Esophagus squamous epithelium (tissue), 4 donors: ENCODE measurements at regions not wholly inside any gene's neighbourhood (a gene's known extent, or its start where the extent isn't known, plus 50 kb on each side); places are given as distances from the start of the nearest gene placed in this dataset.

Source experiments
- POLR2A ChIP-seq, 4 donors: fragments of 450-650 bp; IDR thresholded peaks; one replicate each; pipeline ENCODE4 v1.6.1; 2017; ENCODE audit warnings: antibody characterized with exemption in 4 of 4, mild to moderate bottlenecking in 4 of 4, moderate library complexity in 3 of 4
- TF ChIP-seq, protein P1 (sequence below), 6 experiments: fragments of 450-650 bp in 4 of 6; fragments of 200-600 bp in 2 of 6; sonication (generic) in 2 of 6; IDR thresholded peaks; one replicate each; pipeline ENCODE4 v1.5.1; 2016 to 2019; ENCODE audit warnings: antibody characterized with exemption in 6 of 6, mild to moderate bottlenecking in 4 of 6, moderate library complexity in 4 of 6

DNA sequence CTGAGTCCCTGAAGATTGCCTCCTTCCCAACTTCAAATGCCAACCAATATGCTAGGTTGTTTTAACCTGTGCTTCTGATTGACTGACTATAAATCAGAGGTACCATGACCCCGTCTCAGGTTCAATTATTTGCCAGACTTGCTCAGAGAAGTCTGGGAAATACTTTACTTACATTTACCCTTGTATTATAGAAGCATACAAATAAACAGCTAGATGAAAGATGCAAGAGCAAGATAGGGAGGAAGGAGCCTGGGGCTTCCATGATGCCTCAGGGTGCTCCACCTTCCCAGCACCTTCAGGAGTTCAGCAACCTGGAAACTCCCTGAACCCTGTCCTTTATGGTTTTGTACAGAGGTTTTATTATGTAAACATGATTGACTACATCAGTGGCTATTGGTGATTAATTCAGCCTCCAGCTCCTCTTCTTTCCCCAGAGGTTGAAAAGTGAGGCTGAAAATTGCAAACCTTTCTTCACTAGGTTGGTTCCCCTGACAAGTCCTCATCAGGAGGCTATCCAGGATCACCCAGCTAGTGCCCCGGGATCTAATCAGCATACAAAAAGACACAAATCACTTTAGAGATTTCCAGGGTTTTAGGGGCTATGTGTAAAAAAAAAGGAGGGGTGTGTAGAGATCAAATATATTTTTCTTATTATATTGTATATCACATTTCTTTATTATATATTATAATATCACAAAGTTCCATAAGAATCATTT is 547.7 kb downstream of the EPM2A start:
- no peak for TF ChIP-seq POLR2A (IDR thresholded peaks at IDR 0.05)
- TF ChIP-seq, protein P1, sequence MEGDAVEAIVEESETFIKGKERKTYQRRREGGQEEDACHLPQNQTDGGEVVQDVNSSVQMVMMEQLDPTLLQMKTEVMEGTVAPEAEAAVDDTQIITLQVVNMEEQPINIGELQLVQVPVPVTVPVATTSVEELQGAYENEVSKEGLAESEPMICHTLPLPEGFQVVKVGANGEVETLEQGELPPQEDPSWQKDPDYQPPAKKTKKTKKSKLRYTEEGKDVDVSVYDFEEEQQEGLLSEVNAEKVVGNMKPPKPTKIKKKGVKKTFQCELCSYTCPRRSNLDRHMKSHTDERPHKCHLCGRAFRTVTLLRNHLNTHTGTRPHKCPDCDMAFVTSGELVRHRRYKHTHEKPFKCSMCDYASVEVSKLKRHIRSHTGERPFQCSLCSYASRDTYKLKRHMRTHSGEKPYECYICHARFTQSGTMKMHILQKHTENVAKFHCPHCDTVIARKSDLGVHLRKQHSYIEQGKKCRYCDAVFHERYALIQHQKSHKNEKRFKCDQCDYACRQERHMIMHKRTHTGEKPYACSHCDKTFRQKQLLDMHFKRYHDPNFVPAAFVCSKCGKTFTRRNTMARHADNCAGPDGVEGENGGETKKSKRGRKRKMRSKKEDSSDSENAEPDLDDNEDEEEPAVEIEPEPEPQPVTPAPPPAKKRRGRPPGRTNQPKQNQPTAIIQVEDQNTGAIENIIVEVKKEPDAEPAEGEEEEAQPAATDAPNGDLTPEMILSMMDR (IDR thresholded peaks at IDR 0.05), result no peak
